AG20443 (cell line): ENCODE measurements at regions not wholly inside any gene's neighbourhood (a gene's known extent, or its start where the extent isn't known, plus 50 kb on each side); places are given as distances from the start of the nearest gene placed in this dataset.
"Not testable (repeated sequence)": the region's sequence is repeated elsewhere in the genome, so short reads cannot be mapped to it uniquely, and the experiment has no call there.

Experiments used
- DNase-seq: peaks from one replicate; pipeline ENCODE4 v3.0.0; 2012; ENCODE audit warnings: low spot score, mixed read lengths

DNA sequence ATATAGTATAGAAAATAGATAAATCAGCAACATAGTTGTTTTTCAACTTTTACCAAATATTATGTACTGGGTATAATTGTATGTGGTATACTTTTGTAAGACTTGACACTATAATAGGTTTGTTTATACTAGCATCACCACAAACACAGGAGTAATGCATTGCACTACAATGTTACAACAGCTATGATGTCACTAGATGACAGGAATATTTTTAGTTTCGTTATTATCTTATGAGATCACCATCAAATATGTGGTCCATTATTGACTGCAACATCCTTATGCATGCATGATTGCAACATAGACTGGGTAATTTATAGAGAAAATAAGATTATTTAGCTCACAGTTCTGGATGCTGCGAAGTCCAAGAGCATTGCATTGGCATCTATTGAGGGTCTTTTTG, 678.4 kb upstream of the ZNF804A start:
- DNase-seq = no peak

DNA sequence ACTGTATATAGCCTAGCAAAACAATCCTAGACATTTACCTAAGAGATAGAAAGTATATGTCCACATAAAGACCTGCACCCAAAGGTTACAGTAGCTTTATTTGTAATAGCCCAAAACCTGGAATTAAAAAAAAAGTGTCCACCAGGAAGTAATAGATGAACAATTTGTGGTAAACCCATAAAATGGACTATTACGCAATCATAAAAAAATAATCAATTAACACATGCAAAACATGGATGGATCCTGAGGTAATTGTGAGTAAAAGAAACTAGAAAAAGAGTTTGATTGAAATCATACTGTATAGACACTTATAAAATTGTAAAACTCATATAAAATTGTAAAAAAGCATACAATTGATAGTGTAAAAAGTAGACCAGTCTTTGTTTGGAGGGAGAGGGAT, 673.0 kb upstream of the ZNF804A start:
- no peak for DNase-seq

DNA sequence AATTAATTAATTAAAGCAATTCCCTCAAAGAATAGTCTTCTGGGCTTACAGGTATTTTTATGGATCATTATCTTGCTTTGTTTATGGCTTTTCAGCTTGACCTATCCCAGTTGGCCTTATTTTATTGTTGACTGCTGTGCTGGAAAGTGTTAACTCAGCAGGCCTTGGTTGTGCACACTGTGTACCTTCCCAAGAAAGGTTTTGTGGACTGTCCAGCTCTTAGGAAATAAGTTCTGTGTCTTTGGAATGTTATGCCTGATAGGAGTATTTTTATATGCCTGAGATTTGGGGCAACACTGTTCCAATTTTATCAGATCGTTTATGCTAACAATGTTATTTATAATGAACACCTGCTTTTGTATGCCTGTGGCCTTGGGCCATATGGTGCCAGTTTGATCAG, 671.9 kb upstream of the ZNF804A start:
- no peak for DNase-seq

DNA sequence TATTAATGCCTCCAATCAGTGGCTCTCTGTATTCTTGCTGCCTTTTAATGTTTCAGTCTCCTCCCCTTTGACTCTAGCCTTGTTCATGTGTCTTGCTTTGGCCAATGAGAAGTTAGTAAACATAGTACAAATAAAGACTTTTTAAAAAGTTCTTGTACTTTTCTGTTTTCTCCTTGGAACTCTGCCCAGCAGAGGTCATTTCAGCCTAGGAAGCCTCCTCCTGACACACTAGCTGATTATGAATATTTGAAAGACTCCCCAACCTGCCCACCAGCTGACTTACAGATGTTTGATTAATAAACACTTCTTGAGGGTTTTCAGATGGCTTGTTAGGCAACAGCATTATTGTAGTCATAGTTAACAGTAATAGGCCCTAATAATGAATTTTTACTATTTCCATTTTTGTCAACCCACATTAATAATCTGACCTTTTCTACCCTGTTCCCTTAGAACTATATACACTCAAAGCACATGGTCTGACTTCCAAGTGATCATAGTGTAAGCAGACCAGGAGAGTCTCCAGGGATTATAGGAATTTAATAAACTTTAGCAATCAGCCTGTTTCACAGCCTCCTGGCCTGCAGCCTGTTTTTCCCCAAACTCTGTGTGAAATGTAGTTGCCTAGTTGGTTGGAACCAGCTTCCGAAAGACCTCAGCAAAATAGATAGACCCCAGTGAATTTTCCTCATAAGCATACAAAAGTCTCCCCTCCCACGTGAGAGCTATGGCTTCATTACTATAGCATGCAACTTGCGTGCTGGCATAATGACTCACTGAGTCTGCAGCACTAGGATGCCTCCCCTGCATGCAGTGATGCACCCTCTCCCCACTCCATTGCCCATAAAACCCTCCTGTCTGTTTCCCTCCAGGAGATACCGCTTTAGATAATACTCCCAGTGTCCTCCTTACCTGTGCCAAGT, 670.7 kb upstream of the ZNF804A start:
- DNase-seq = no peak

DNA sequence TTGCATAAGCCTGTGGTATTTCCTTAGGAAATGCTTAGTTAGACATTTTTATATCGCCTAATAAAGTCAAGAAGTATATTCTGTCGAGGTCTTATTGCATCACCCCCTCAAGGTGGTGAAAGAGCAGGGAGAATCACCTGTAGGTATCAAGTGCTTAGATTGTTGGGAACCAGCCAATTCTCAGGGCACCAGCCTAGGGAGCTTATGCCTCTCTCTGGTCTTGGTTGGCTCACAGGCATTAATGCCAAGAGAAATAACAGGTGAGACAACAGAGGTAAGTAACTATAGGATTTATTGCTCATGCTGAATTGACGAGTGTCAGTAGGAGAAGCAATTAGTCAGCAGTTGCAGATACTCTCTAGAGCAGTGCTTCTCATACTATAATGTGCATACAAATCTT, 663.3 kb upstream of the ZNF804A start:
- DNase-seq = no peak

DNA sequence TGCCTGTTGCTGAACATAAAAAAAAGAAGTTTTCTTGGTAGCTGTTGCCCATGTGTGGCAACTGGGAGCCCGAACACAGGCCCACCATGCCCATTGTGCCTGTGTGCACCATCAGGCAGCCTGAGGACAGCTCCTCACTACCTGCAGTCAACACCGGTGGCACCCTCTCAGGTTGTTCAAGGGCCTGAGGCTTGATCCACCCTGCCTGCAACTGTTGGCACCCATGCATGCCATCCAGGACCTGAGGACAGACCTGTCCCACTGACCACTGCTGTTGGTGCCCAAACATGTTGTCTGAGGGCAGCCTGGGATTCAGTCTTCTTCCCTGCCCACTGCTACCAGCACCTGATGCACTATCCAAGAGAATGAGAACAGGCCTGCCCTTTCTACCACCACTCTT, 661.1 kb upstream of the ZNF804A start:
- no peak for DNase-seq

DNA sequence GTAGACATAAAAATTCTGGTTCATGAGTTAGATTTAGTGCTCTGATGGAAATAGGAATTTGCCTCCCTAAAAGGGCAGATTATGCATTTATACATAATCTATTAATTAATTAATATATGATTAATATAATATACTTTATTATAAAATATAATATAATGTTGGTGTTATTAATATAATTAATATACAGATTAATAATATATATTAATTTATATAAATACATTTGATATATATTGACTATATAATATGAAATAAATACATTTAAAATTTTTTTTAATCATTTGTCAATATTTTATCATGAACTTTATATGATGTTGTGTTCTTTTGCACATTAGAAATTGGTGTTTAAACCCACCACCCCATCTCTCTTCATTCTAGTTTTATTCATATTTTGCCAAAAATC, 652.1 kb upstream of the ZNF804A start:
- DNase-seq = no peak

DNA sequence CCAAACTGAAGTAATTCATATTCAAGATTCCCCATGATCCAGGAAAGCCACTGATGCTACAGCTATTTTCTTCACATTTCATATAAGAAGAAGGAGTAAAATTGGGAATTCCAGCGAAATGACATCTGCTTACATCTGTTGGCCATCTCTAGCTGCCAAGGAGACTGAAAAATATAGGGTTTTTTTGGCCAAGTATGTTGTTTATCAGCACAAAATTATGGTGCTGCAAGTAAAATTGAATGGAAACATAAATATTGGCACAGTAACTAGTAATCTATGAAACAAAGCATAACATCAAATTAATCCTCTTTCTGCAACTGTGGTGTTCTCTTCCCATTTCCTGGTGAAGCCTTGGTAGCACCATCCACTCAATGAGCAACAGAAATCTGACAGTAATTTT, 649.5 kb upstream of the ZNF804A start:
- no peak for DNase-seq

DNA sequence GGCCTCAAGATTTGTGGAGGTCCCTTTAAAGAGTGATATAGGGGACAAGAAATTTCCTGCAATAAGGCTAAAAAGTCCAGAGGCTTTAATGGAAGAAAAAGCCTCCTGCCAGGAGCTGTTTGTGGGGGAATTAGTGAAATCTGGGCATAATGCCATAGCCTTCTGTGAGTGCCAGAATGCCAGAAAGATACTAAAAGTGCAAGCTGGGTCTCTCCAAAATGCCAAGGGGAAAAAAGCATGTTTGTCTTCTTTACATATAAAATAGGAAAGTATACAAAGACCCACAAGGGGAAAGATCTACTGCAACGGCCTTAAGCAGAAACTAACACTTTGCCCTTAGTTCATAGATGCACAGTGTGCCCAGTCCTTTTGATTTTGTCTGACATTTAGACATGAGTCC, 647.7 kb upstream of the ZNF804A start:
- DNase-seq = no peak

DNA sequence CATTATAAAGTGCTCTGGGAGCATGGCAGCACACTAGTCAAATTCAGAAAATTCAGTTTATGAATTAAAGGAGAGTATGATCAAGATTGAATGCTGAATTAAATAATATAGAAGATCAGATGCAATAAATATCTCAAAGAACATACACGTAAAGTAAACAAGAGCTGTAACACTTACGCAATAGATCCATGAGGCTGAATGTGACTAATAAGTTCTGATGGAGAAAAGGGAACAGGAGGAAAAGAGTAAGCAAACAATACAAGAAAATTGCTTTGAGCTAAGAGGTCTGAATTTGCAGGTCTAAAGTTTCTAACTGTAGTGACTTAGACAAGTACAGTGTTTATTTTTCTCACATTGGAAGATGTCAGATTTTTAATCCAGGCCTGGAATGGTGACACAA, 646.7 kb upstream of the ZNF804A start:
- no peak for DNase-seq

DNA sequence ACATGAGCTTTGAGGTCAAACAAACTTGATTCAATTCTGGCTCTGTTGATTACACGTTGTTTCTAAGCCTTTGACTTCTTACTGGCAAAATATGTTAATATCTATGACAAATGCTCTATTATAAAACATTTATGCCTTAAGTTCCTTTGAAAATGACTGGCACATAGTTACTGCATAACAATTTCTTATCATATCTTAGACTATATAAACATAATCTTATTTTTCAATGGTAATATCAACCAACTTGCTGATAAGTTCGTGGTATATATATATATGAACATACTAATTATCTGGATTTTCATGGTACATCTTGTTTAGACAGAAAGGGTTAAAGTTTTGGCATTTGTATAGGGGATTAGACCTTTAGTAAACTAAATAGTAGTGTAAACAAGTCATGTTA, 645.6 kb upstream of the ZNF804A start:
- DNase-seq = no peak

DNA sequence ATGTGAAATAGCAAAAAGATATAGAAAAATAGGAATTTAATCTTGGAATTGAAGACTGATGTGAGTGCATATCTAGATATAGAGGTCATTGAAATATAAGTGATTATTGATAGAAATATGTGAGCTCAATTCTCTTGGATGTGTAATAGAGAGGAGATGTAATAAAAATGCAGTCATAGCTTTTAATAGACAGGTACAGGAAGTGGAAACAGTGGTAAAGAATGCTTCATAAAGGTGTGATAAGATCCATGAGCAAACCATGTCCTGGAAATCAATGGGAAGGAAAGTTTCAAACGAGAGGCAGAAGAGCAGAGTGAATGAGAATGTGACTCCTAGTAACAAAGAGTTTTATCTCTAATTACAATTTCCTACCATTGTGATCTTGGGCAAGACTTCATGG, 634.7 kb upstream of the ZNF804A start:
- no peak for DNase-seq

DNA sequence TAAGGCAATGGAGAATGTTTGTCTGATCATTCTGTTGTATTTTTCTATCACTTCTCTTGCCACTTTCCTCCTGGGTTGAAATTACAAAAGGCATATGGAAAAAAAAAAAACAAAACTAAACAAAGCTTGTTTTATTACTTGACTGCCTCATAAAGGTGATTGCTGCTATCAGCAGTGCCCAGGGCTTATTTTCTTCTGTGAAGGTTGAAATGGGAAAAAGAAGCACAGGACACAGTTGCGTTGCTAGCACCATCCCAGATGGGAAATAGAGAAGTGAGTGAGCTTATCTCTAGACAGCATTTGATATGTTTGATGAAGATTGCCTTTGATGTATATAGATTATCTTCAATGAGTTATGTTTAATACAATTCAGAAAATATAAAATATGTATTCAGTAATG, 633.8 kb upstream of the ZNF804A start:
- DNase-seq = no peak

DNA sequence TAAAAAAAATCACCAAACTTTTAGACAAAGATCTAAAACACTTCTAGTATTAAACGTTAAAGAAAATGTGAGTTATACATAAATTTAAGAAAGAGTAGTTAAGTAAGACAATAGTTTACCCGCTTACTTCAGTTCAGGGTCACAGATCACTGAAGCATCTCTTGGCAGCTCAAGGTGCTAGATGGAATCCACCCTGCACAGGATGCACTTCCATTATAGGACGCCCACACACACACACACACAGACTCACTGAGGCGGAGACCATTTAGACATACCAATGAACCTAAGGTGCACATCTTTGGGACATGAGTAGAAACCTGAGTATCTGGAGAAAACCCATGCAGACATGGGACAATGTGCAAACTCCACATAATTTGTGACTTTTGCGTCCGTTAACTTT, 630.6 kb upstream of the ZNF804A start:
- DNase-seq = no peak

DNA sequence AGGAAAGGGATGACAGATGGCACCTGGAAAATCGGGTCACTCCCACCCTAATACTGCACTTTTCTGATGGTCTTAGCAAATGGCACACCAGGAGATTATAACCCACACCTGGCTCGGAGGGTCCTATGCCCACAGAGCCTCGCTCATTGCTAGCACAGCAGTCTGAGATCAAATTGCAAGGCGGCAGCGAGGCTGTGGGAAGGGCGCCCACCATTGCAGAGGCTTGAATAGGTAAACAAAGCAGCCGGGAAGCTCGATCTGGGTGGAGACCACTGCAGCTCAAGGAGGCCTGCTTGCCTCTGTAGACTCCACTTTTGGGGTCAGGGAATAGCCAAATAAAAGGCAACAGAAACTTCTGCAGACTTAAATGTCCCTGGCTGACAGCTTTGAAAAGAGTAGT, 622.7 kb upstream of the ZNF804A start:
- DNase-seq = not testable (repeated sequence)

DNA sequence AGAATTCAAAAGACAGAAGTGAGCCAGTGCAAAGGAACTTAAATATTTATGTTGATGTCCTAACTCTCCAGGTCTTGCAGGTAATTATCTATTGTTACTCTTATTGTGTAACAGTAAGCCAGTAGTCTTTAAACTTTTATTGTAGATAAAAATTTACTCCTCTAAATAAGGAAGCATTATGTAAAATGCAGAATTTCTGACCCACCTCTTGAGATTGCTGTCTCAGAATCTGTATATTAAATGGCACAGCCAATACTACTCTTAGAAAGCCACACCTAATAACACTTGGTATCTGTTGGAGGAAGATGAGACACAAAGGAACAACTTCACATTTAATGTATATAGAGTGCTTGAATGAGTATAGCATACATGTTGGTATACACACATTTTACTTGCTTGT, 613.5 kb upstream of the ZNF804A start:
- no peak for DNase-seq

DNA sequence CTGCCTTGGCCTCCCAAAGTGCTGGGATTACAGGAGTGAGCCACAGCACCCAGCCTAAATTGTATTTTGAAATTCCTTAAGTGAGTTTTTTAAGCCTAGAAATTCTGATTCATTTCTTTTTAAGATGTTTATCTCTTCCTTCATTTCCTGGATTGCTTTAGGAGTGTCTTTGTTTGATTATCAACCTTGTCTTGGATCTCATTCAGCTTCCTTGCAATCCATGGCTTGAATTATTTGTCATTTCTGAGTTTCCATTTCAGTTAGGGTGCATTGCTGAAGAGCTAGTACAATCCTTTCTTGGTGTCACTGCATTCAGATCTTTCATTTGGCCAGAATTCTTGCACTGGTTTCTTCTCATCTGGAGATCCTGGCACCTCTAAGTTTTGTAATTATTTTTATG, 606.4 kb upstream of the ZNF804A start:
- no peak for DNase-seq

DNA sequence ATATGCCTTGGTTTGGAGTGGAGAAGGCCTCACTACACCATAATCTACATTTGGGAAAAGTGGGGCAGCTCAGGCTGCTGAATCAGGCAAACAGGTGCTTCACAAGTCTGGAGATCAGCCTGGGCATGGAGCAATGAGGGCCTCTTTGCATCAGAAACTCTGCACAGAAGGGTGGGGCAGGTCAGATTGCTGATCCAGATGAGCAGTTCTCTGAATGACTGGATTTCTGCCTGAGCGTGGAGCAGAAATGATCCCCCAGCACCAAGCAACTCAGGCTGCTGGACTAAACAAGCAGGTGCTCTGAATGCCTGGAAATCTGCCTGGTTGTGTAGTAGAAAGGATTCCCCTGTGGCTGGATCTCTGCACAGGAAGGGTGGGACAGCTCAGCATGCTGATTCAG, 605.3 kb upstream of the ZNF804A start:
- DNase-seq = no peak

DNA sequence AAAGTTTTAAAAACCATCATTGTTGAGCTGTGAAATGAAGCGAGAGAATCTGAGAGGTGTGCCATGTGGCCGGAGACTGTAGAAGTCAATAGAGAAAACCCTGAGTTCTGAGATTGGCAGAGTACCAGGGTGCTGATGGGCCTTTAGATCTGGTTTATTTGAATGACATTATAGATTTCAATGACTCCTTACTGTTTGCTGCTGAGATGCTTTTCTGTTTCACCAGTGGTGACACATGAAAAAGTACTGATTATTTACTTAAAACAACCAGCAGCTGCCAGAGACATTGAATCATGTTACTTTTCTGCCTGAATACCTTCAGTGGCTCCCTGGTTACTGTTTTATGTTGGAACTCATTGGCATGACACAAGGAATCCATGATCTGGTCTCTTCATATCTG, 602.7 kb upstream of the ZNF804A start:
- no peak for DNase-seq

DNA sequence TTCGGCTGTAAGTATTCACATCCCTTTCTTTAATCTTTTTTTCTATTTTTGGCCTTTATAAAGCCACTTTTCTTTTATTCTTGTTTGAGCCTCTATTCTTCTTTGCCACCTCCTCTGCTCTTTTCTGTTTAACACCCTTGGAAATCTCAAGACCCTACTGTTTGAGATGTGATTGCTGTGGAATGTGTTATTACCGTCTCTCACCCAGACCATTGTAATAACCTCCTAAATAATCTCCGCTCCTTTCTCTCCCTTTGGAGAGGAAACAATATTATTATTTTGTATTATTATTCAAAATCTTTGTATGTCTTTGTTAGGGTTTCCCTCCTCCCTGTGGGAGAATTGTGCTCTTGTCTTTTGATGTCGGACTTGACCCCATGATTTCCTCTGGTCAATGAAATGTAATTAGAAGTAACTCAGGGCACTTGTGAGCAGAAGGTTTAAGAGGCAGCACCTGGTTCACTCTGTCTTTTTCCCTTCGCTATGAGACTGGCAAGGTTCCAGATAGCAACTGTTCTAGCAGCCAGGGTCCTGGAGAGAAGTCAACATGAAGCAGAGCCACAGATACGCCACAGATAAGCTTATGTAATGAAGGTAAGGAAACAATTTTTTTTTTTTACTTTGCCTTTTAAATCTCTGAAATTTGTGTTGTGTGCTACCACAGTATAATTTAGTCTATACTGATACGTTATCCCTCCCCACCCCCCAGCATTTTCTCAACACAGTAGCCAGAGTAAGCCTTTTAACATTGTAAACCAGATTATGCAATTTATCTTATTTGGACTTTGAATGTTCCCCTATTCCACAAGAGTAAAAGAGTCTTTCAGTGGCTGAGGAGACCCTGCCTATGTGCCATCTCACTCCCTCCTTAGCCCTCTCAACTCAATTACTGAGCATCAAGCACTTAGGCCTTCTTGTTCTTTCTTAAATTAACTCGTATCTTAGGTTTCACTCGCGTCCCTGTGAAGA, 601.2 kb upstream of the ZNF804A start:
- DNase-seq = no peak

DNA sequence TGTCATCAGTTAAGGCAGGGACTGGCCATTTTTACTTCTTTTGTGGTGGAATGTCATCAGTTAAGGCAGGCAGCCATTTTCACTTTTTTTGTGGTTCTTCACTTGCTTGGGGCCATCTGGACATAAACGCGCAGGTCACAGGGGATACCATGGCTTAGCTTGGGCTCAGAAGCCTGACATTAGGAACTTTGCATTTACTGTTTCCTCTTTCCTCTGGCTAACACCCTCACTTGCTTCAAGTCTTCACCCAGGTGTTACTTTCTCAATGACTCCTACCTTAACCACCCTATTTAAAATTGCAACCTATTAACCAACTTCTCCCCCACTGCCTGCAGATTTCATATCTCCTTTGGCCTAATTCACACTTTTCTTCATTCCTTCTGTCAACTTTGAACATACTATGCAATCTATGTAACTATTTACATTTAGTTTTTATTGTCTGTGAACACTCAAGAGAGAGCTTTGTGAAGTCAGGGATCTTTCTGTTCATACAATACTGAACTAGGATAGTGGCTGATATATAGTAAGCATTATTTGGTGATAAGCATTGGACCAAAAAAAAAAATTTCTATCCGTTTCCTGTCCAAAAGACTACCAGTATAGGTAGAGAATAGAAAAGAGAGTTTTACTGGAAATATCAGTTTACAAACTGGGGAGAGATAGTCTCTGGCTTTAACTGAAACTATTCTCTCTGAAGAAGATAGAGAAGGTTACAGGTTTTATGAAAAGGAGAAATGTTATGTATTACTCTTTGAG, 600.1 kb upstream of the ZNF804A start:
- no peak for DNase-seq

DNA sequence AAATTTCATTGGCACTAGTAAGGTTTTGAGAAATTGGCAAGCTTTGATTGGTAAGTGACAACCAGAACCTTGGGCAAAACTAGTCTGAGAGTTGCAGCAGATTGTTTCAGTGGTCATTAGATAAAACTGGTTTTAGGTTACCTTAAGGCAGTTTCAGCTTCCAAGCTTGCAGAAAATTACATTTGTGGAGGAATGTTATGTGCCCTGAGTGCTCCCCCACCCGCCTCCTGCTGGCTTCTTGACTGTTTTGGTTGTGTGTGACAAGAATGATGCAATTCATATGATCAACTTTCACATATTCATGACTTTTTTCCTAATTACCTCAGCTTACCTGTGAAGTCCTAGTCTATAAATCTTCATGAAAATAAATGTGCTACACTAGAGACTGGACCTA, 599.5 kb upstream of the ZNF804A start:
- no peak for DNase-seq
